ENCODE measurements at regions not wholly inside any gene's neighbourhood (a gene's known extent, or its start where the extent isn't known, plus 50 kb on each side); places are given as distances from the start of the nearest gene placed in this dataset.

DNA sequence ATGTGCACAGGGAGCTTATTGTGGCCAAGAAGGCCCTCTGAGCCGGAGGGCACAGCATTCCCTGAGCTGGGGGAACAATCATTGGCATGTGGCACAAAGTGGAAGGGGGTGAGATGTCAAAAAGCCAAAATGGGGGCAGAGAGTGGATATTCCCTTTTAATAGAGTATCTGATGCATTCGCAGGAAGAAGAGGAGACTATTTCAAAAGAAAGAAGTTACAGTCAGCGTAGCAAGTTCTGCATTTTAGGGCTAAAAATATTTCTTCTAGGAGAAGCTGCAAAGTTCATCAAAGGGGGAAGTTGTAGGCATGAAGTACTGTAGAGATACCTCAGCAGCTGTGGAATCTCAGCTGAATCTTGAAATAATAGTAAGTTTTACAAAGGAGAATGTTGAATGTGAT is 136.0 kb upstream of the WDR11 start:
- TF ChIP-seq, protein P1, sequence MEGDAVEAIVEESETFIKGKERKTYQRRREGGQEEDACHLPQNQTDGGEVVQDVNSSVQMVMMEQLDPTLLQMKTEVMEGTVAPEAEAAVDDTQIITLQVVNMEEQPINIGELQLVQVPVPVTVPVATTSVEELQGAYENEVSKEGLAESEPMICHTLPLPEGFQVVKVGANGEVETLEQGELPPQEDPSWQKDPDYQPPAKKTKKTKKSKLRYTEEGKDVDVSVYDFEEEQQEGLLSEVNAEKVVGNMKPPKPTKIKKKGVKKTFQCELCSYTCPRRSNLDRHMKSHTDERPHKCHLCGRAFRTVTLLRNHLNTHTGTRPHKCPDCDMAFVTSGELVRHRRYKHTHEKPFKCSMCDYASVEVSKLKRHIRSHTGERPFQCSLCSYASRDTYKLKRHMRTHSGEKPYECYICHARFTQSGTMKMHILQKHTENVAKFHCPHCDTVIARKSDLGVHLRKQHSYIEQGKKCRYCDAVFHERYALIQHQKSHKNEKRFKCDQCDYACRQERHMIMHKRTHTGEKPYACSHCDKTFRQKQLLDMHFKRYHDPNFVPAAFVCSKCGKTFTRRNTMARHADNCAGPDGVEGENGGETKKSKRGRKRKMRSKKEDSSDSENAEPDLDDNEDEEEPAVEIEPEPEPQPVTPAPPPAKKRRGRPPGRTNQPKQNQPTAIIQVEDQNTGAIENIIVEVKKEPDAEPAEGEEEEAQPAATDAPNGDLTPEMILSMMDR (IDR thresholded peaks at IDR 0.05): no peak
- H3K36me3 Mint-ChIP-seq (ENCODE audit: low read depth): no peaks in the 10 kb centered on the region
- ATAC-seq (no peak), DNase-seq (no peak)
- peaks cover 3% of the 10 kb centered on the region for H3K9me3 Mint-ChIP-seq
- H3K27ac Mint-ChIP-seq: no peak overlapping the region
- CTCF ChIA-PET: no interaction called here
- H3K4me1 Mint-ChIP-seq (ENCODE audit: low read depth): peaks cover 4% of the 10 kb centered on the region
- intact Hi-C loops (cut with micrococcal nuclease): no loop called here
- H3K4me3 Mint-ChIP-seq: no peak overlapping the region
- H3K27me3 Mint-ChIP-seq: no peaks in the 10 kb centered on the region
- POLR2A ChIA-PET: no interaction called here

DNA sequence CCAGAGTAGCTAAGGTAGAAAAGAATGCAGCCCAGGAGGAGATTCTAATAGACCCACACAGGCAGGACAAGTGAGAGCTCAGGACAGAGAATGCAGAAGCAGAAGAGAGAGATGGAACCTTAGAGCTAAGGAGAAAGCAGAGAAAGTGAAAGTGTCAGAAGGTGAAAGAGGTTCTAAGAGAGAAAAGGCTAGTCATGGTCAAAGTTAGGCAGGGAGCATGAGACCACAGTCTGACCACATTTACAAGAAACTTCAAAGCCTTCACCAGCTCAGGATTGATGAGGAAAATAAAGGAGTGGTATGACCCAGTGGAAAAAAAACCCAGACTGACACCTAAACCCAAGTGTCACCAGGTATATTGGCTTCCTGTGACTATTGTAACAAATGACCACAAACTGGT is 131.8 kb upstream of the WDR11 start:
- Mint-ChIP-seq H3K36me3 (ENCODE audit: low read depth) (no peaks in the 10 kb centered on the region), H3K27me3 (no peaks in the 10 kb centered on the region), H3K27ac (no peak overlapping the region), H3K4me1 (ENCODE audit: low read depth) (no peaks in the 10 kb centered on the region), H3K4me3 (no peak overlapping the region), H3K9me3 (peaks cover 3% of the 10 kb centered on the region)
- TF ChIP-seq, protein P1 (IDR thresholded peaks at IDR 0.05): no peak
- ChIA-PET CTCF (interaction anchor here (1.3 kb wide), 1 partner anchor 17 kb away, joined by 3 read pairs; no protein-coding TSS in a partner anchor), POLR2A (no interaction called here)
- DNase-seq: no peak
- no peak for ATAC-seq
- intact Hi-C loops (cut with micrococcal nuclease): no loop called here

DNA sequence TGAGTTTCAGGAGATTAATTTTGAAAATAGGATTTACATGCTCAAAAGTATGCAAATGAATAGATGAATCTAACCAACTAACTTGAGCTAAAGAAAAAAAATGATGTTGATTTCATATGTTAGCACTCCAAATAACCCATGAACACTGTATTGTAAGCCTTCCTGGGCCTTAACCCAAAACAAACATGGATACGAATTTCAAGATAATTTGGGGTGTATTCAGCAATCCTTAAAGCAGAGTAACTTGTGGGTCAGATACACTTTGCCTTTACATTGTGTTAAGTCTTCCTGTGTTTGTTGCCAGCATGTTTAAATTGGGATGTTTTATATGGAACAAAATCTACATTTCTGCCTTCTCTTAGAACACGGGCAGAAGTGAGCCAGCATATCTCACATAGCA is 124.2 kb upstream of the WDR11 start:
- no peaks in the 10 kb centered on the region for H3K36me3 Mint-ChIP-seq (ENCODE audit: low read depth)
- no peaks in the 10 kb centered on the region for H3K4me1 Mint-ChIP-seq (ENCODE audit: low read depth)
- ChIA-PET POLR2A (no interaction called here), CTCF (no interaction called here)
- no peak overlapping the region for H3K4me3 Mint-ChIP-seq
- H3K9me3 Mint-ChIP-seq: no peaks in the 10 kb centered on the region
- TF ChIP-seq, protein P1 (IDR thresholded peaks at IDR 0.05): no peak
- no peak for DNase-seq
- H3K27ac Mint-ChIP-seq: no peak overlapping the region
- H3K27me3 Mint-ChIP-seq: peaks cover 2% of the 10 kb centered on the region
- no peak for ATAC-seq
- intact Hi-C loops (cut with micrococcal nuclease): no loop called here

DNA sequence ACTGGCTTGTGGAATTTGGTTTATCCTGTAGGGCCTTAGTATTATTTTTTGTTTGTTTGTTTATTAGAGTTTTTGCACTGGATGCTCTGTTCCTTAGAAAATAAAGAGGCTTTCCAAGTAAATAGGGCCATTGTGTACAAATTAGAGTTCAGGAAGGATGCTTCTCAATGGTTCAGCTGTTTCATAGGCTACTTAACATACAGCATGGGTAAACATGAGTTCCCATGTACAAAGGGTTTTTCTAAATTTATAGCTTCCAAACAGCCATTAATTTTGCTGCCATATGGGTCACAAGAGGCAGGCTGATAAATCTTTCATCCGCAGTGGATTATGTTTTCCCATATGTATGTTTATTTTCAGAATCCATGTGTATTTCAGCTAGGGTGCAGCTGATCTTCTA is 121.6 kb upstream of the WDR11 start:
- Mint-ChIP-seq H3K27ac (no peak overlapping the region), H3K9me3 (no peaks in the 10 kb centered on the region), H3K36me3 (ENCODE audit: low read depth) (no peaks in the 10 kb centered on the region), H3K4me1 (ENCODE audit: low read depth) (no peaks in the 10 kb centered on the region), H3K4me3 (no peak overlapping the region), H3K27me3 (peaks cover 3% of the 10 kb centered on the region)
- TF ChIP-seq, protein P1 (IDR thresholded peaks at IDR 0.05): no peak
- no peak for DNase-seq
- intact Hi-C loops (cut with micrococcal nuclease): no loop called here
- ChIA-PET POLR2A (no interaction called here), CTCF (interaction anchor here (0.7 kb wide), 1 partner anchor 306 kb away, joined by 3 read pairs; no protein-coding TSS in a partner anchor)
- ATAC-seq: no peak

DNA sequence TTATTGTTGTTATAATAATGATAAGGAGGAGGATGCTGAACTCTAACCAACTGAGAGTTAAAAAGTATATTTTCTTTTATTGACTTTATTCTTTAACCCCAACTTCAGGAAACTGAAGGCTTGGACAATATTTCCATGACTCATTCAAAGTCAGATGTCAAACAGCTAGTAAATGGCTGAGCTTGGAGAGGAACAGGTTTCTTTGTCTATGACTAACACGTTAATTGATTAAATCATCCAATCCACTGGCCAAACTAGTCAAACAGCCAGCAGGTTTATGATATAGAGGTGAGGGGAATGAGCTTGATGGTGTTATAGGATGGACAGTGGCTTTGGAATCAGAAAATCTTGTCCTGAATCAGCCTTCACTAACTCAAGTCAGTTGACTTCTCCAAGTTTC is 119.1 kb upstream of the WDR11 start:
- POLR2A ChIA-PET: no interaction called here
- DNase-seq (no peak), ATAC-seq (no peak)
- H3K27ac Mint-ChIP-seq: no peak overlapping the region
- H3K27me3 Mint-ChIP-seq: peaks cover 8% of the 10 kb centered on the region
- H3K36me3 Mint-ChIP-seq (ENCODE audit: low read depth): no peaks in the 10 kb centered on the region
- TF ChIP-seq, protein P1 (IDR thresholded peaks at IDR 0.05): no peak
- no peaks in the 10 kb centered on the region for H3K9me3 Mint-ChIP-seq
- H3K4me1 Mint-ChIP-seq (ENCODE audit: low read depth): no peaks in the 10 kb centered on the region
- intact Hi-C loops (cut with micrococcal nuclease): no loop called here
- CTCF ChIA-PET: no interaction called here
- H3K4me3 Mint-ChIP-seq: no peak overlapping the region
